Nephron (organoid): ENCODE measurements at regions not wholly inside any gene's neighbourhood (a gene's known extent, or its start where the extent isn't known, plus 50 kb on each side); places are given as distances from the start of the nearest gene placed in this dataset.
"Not testable (repeated sequence)": the region's sequence is repeated elsewhere in the genome, so short reads cannot be mapped to it uniquely, and the experiment has no call there.

Source experiments
- H3K27ac Mint-ChIP-seq, 3 experiments: 2 replicates each; pipeline ENCODE4 v1.8.0; 2020; ENCODE audit warnings: mixed read lengths in 3 of 3, mild to moderate bottlenecking in 2 of 3, moderate library complexity in 1 of 3
- H3K27me3 Mint-ChIP-seq: 2 replicates; pipeline ENCODE4 v1.8.0; 2021; ENCODE audit warnings: low read depth, mild to moderate bottlenecking, moderate library complexity, mixed read lengths
- H3K36me3 Mint-ChIP-seq: 2 replicates; pipeline ENCODE4 v1.8.0; 2020; ENCODE audit warnings: low read depth, mixed read lengths
- H3K4me1 Mint-ChIP-seq: 2 replicates; pipeline ENCODE4 v1.8.0; 2020; ENCODE audit warnings: mixed read lengths
- H3K4me3 Mint-ChIP-seq, 3 experiments: 2 replicates each; pipeline ENCODE4 v1.8.0; 2020; ENCODE audit warnings: mild to moderate bottlenecking in 3 of 3, mixed read lengths in 3 of 3, moderate library complexity in 2 of 3
- H3K9me3 Mint-ChIP-seq: 2 replicates; pipeline ENCODE4 v1.8.0; 2020; ENCODE audit warnings: mixed read lengths
- TF ChIP-seq, protein P1 (sequence below), 3 experiments: fragments of 200-600 bp; sonication (generic); IDR thresholded peaks; one replicate each; pipeline ENCODE4 v1.5.0; 2021; ENCODE audit warnings: antibody characterized with exemption in 3 of 3; ENCODE audit not compliant: unreplicated experiment in 3 of 3

DNA sequence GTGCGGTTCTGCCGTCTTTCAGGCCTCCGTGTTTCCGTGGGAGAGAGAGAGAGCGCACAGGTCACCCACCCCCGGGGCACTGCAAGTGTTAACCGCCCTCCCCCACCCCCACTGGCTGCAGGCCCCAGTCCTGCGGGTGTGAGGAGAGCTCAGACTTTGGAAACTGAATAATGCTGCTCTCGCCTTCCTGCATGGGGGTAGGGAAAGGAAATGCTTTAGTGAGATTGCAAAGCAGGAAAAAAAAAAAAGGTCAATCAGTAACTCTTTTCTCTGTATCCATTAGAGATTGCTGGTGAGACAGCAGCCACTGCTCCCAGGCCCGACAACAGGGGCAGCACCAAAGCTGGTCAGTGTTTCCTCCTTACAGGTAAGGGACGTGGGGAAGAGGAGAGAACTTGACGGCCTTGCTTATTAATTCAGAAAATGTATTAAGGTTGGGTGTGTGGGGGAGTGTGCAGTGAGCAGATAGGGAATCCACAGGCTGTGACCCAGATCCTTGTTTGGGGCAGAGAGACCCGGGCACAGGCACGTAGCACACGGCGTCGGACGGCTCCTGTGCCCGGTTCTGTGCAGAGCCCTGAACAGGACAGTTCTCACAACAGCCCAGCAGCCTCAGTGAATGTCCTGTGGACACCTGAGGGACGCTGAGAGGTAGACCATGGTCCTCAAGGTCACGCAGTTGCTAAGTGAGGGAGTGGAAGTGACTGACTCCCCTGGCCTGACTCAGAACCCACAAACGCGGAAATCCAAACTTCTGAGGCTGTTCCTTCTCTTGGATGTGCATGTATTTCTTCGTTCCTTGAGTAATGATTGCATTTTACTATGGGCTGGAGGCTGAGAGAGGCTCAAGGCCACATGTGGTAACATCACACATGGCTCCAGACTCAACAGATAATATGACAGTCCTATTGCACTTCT, 156.5 kb downstream of the FOXL1 start:
- TF ChIP-seq, protein P1, sequence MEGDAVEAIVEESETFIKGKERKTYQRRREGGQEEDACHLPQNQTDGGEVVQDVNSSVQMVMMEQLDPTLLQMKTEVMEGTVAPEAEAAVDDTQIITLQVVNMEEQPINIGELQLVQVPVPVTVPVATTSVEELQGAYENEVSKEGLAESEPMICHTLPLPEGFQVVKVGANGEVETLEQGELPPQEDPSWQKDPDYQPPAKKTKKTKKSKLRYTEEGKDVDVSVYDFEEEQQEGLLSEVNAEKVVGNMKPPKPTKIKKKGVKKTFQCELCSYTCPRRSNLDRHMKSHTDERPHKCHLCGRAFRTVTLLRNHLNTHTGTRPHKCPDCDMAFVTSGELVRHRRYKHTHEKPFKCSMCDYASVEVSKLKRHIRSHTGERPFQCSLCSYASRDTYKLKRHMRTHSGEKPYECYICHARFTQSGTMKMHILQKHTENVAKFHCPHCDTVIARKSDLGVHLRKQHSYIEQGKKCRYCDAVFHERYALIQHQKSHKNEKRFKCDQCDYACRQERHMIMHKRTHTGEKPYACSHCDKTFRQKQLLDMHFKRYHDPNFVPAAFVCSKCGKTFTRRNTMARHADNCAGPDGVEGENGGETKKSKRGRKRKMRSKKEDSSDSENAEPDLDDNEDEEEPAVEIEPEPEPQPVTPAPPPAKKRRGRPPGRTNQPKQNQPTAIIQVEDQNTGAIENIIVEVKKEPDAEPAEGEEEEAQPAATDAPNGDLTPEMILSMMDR (IDR thresholded peaks at IDR 0.05; ENCODE audit: unreplicated experiment in 3 of 3) = no peak
- Mint-ChIP-seq H3K4me1 (peaks cover 27% of the 10 kb centered on the region), H3K27ac (peak overlapping the region; percentile 39 to 95 (median 71)), H3K4me3 (peak overlapping the region in 2 of 3 experiments; percentile 17 to 44), H3K27me3 (peaks cover 83% of the 10 kb centered on the region), H3K36me3 (peaks cover 10% of the 10 kb centered on the region), H3K9me3 (peaks cover 15% of the 10 kb centered on the region)

DNA sequence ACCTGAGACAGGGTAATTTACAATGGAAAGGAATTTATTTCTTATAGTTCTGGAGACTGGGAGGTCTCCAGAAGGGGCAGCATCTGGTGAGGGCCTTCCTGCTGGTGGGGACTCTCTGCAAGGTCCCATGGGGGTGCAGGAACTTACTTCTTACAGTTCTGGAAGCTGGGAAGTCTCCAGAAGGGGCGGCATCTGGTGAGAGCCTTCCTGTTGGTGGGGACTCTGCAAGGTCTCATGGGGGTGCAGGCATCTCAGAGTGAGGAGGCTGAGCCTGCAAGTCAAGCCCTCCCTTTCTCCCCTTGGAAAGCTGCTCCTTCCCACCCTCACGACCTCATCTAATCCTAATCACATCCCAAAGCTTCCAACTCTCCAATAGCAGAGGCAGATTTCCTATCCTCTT, 157.4 kb downstream of the FOXL1 start:
- Mint-ChIP-seq H3K9me3 (peaks cover 15% of the 10 kb centered on the region), H3K4me3 (no peak overlapping the region), H3K27me3 (peaks cover 79% of the 10 kb centered on the region), H3K4me1 (peaks cover 32% of the 10 kb centered on the region), H3K27ac (peak overlapping the region in 1 of 3 experiments; percentile 95), H3K36me3 (peaks cover 10% of the 10 kb centered on the region)
- TF ChIP-seq, protein P1 (IDR thresholded peaks at IDR 0.05; ENCODE audit: unreplicated experiment in 3 of 3) = no peak

DNA sequence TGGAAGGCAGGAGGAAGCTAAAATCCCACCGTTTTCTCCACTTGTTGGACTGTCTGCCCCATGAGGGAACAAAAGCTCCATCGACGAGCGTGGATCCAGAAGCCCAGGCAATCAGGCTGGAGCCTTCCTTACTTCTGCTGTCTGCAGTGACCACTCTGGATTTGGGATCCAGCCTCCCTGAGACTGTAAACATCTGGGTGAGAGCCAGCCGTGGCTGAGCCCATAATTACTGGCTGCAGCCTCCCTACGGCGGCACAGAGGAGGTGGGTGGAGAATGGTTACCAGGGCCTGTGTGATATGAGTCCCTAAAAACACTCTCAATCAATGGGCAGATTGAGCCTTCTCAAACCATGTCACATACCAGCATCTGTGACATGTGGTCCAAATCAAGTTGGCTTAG, 158.2 kb downstream of the FOXL1 start:
- H3K4me1 Mint-ChIP-seq = peaks cover 39% of the 10 kb centered on the region
- TF ChIP-seq, protein P1 (IDR thresholded peaks at IDR 0.05; ENCODE audit: unreplicated experiment in 3 of 3) = no peak
- peaks cover 15% of the 10 kb centered on the region for H3K9me3 Mint-ChIP-seq
- no peak overlapping the region for H3K27ac Mint-ChIP-seq
- H3K4me3 Mint-ChIP-seq = no peak overlapping the region
- H3K27me3 Mint-ChIP-seq = peaks cover 78% of the 10 kb centered on the region
- peaks cover 10% of the 10 kb centered on the region for H3K36me3 Mint-ChIP-seq

DNA sequence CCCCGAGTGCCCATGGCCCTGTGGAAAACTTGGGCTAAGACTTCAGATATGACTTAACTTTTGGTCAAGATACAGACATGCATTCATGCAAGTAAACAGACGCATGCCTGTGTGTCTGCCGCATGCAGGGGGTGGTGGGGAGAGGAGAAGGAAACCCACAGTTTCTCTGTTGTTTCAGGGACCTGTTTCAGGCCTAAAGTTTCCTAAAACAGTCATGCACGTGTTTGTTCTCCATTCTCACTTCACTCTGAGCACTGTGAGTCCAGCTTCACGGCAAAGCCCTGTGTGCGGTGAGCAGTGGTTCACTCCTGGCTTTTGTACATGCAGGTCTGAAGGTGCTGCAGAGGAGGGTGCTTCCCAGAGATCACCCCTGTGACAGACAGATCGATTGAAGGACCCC, 158.7 kb downstream of the FOXL1 start:
- Mint-ChIP-seq H3K36me3 (peaks cover 10% of the 10 kb centered on the region), H3K9me3 (peaks cover 15% of the 10 kb centered on the region), H3K4me3 (no peak overlapping the region), H3K27me3 (peaks cover 78% of the 10 kb centered on the region), H3K4me1 (peaks cover 44% of the 10 kb centered on the region), H3K27ac (no peak overlapping the region)
- TF ChIP-seq, protein P1 (IDR thresholded peaks at IDR 0.05; ENCODE audit: unreplicated experiment in 3 of 3) = no peak

DNA sequence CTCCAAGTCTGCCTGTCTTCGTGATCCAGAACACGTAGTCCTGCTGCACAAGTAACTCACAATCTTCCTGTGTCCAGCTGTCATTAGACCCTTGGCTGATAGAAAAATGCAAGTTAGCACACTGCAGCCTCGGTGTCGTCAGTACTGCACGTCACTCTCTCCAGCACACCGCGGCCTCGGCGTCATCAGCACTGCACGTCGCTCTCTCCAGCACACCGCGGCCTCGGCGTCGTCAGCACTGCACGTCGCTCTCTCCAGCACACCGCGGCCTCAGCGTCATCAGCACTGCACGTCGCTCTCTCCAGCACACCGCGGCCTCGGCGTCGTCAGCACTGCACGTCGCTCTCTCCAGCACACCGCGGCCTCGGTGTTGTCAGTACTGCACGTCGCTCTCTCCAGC, 160.0 kb downstream of the FOXL1 start:
- not testable (repeated sequence) for H3K27ac Mint-ChIP-seq, H3K4me3 Mint-ChIP-seq, H3K36me3 Mint-ChIP-seq
- H3K9me3 Mint-ChIP-seq = peaks cover 15% of the 10 kb centered on the region
- peaks cover 40% of the 10 kb centered on the region for H3K4me1 Mint-ChIP-seq
- H3K27me3 Mint-ChIP-seq = peaks cover 71% of the 10 kb centered on the region

DNA sequence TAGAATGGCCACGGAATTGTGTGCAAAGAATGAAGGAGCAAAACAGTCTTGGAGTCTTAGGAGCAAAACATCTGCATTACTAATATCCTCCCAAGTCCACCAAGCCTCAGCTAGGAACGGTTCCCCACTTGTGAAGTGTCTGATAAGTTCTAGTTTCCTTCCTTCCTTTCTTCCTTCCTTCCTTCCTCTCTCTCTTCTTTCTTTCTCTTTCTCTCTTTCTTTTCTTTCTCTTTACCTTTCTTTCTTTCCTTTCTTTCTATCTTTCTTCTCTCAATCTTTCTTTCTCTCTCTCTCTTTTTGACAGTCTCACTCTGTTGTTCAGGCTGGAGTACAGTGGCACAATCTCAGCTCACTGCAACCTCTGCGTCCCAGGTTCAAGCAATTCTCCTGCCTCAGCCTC, 160.8 kb downstream of the FOXL1 start:
- no peak overlapping the region for H3K27ac Mint-ChIP-seq
- peaks cover 10% of the 10 kb centered on the region for H3K36me3 Mint-ChIP-seq
- TF ChIP-seq, protein P1 (IDR thresholded peaks at IDR 0.05; ENCODE audit: unreplicated experiment in 3 of 3) = no peak
- H3K4me3 Mint-ChIP-seq = no peak overlapping the region
- peaks cover 35% of the 10 kb centered on the region for H3K4me1 Mint-ChIP-seq
- H3K27me3 Mint-ChIP-seq = peaks cover 63% of the 10 kb centered on the region
- peaks cover 15% of the 10 kb centered on the region for H3K9me3 Mint-ChIP-seq
